PC-3 (cell line): ENCODE measurements at regions not wholly inside any gene's neighbourhood (a gene's known extent, or its start where the extent isn't known, plus 50 kb on each side); places are given as distances from the start of the nearest gene placed in this dataset.
A peak's percentile ranks its signal among the peaks of the same experiment; 100 is the strongest.

ENCODE experiments used
- ATAC-seq: fragments of 200-7000 bp; cut with Tn5 transposase; 2 replicates; pipeline ENCODE4 v1.9.1; 2020; ENCODE audit warnings: mild to moderate bottlenecking, moderate library complexity
- BruUV-seq: library from RNA; stranded (reverse); fragments of 400-500 nt; replicated peaks from 2 replicates; lab custom pipeline; 2021; lab: Mats Ljungman, UMichigan
- CTCF ChIA-PET: fragments of 300-600 bp; sonication (Branson Sonifier 250); formaldehyde crosslinking; loops from one replicate; lab custom pipeline; 2022; ENCODE audit warnings: antibody characterized with exemption; lab: Charles Lee
- POLR2A ChIA-PET: fragments of 300-600 bp; sonication (Branson Sonifier 250); formaldehyde crosslinking; loops from one replicate; lab custom pipeline; 2022; ENCODE audit warnings: antibody characterized with exemption; ENCODE audit not compliant: unreplicated experiment; lab: Charles Lee
- DNase-seq: peaks from one replicate; pipeline ENCODE4 v3.0.0-alpha.2; 2015
- H2AFZ ChIP-seq: fragments of 300-600 bp; sonication (generic); 2 replicates; pipeline ENCODE4 v1.6.0; 2016; ENCODE audit warnings: antibody characterized with exemption, low read length
- H3F3A ChIP-seq: fragments of 300-600 bp; sonication (generic); one replicate; pipeline ENCODE4 v1.6.0; 2017; ENCODE audit warnings: antibody characterized with exemption, low read length, control low read depth, mild to moderate bottlenecking; ENCODE audit not compliant: unreplicated experiment
- H3K27ac ChIP-seq: fragments of 300-600 bp; sonication (generic); 2 replicates; pipeline ENCODE4 v1.5.1; 2016; ENCODE audit warnings: mild to moderate bottlenecking, low read length
- H3K27me3 ChIP-seq: fragments of 300-600 bp; sonication (generic); 2 replicates; pipeline ENCODE4 v1.6.1; 2016; ENCODE audit warnings: low read length, mixed read lengths
- H3K36me3 ChIP-seq: fragments of 300-600 bp; sonication (generic); 2 replicates; pipeline ENCODE4 v1.6.1; 2016; ENCODE audit warnings: low read depth, mixed run types, low read length, mixed read lengths
- H3K4me1 ChIP-seq: fragments of 300-600 bp; sonication (generic); 2 replicates; pipeline ENCODE4 v1.5.1; 2016; ENCODE audit warnings: low read length; ENCODE audit not compliant: insufficient read depth
- H3K4me2 ChIP-seq: fragments of 300-600 bp; sonication (generic); 2 replicates; pipeline ENCODE4 v1.6.0; 2016; ENCODE audit warnings: low read length
- H3K4me3 ChIP-seq: fragments of 300-600 bp; sonication (generic); 2 replicates; pipeline ENCODE4 v1.5.1; 2016; ENCODE audit warnings: mild to moderate bottlenecking, low read length, mixed read lengths
- H3K79me2 ChIP-seq: fragments of 300-600 bp; sonication (generic); 2 replicates; pipeline ENCODE4 v1.6.1; 2017; ENCODE audit warnings: low read length, mixed read lengths
- H3K9ac ChIP-seq: fragments of 300-600 bp; sonication (generic); 2 replicates; pipeline ENCODE4 v1.6.0; 2016; ENCODE audit warnings: mild to moderate bottlenecking, low read length
- H3K9me2 ChIP-seq: fragments of 300-600 bp; sonication (generic); replicated peaks from 2 replicates; pipeline ENCODE4 v1.6.1; 2016; ENCODE audit warnings: mixed run types, low read length, mixed read lengths
- H3K9me3 ChIP-seq: fragments of 300-600 bp; sonication (generic); 2 replicates; pipeline ENCODE4 v1.6.1; 2016; ENCODE audit warnings: low read length, mixed read lengths
- H4K20me1 ChIP-seq: fragments of 300-600 bp; sonication (generic); 2 replicates; pipeline ENCODE4 v1.6.1; 2016; ENCODE audit warnings: low read length, mixed read lengths
- EZH2 ChIP-seq: fragments of 300-600 bp; sonication (generic); IDR thresholded peaks from one replicate; pipeline ENCODE4 v1.6.1; 2017; ENCODE audit warnings: antibody characterized with exemption, mild to moderate bottlenecking, low read length; ENCODE audit not compliant: unreplicated experiment
- EZH2phosphoT487 ChIP-seq: fragments of 300-600 bp; sonication (generic); IDR thresholded peaks from 2 replicates; pipeline ENCODE4 v1.6.1; 2018; ENCODE audit warnings: mild to moderate bottlenecking, antibody characterized with exemption, low read length, borderline replicate concordance
- intact Hi-C: fragments of 100-400 bp; cut with micrococcal nuclease; formaldehyde crosslinking; loops from 2 replicates; pipeline ENCODE4 v1.9.0; 2023
- TF ChIP-seq, protein P1 (sequence below): fragments of 300-600 bp; sonication (generic); conservative IDR thresholded peaks from 2 replicates; pipeline ENCODE4 v1.5.1; 2017; ENCODE audit warnings: antibody characterized with exemption, low read depth, mild to moderate bottlenecking, low read length

- no peaks in the 10 kb centered on the region for H3F3A ChIP-seq
- no peak for DNase-seq
- H3K9ac ChIP-seq: no peak overlapping the region
- no peaks in the 10 kb centered on the region for H4K20me1 ChIP-seq
- H3K4me3 ChIP-seq: no peak overlapping the region
- no peaks in the 10 kb centered on the region for H3K27me3 ChIP-seq
- no peaks in the 10 kb centered on the region for H3K36me3 ChIP-seq
- H3K4me2 ChIP-seq: no peak overlapping the region
- H3K9me2 ChIP-seq: no peaks in the 10 kb centered on the region
- H3K4me1 ChIP-seq: peaks cover 2% of the 10 kb centered on the region
- intact Hi-C loops: no loop called here
- no peak overlapping the region for H2AFZ ChIP-seq
- ChIA-PET POLR2A (no interaction called here), CTCF (no interaction called here)
- no peaks in the 10 kb centered on the region for H3K79me2 ChIP-seq
- TF ChIP-seq, protein P1, sequence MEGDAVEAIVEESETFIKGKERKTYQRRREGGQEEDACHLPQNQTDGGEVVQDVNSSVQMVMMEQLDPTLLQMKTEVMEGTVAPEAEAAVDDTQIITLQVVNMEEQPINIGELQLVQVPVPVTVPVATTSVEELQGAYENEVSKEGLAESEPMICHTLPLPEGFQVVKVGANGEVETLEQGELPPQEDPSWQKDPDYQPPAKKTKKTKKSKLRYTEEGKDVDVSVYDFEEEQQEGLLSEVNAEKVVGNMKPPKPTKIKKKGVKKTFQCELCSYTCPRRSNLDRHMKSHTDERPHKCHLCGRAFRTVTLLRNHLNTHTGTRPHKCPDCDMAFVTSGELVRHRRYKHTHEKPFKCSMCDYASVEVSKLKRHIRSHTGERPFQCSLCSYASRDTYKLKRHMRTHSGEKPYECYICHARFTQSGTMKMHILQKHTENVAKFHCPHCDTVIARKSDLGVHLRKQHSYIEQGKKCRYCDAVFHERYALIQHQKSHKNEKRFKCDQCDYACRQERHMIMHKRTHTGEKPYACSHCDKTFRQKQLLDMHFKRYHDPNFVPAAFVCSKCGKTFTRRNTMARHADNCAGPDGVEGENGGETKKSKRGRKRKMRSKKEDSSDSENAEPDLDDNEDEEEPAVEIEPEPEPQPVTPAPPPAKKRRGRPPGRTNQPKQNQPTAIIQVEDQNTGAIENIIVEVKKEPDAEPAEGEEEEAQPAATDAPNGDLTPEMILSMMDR: no peak
- TF ChIP-seq EZH2 (no peak), EZH2phosphoT487 (no peak)
- BruUV-seq: no TSS peak
- no peak for ATAC-seq
- H3K9me3 ChIP-seq: no peaks in the 10 kb centered on the region
- no peak overlapping the region for H3K27ac ChIP-seq
These were observed 148.0 kb upstream of the HTR2A start for GRCh38 chr13:47044842-47045241.

DNA sequence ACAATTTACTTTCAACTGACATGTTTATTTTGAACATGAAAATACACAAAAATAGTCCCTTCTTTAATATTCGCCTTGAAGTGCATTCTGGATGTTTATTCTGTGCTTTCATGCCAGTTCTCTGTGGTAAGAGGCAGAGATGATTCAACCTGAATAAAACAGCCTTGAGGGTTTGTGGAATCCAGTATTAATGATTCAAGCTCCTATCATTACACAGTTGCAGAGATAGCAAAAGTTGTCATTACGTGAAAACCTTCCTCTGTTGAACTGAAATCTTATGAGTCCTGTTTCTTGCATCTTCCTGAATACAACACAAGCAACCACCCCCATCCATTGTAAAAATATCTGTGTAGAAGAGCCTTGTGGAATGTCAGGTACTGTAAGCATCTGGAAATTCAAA lies 142.3 kb upstream of the HTR2A start:
- BruUV-seq: no TSS peak
- no peak overlapping the region for H3K4me3 ChIP-seq
- H3K4me2 ChIP-seq: peak overlapping the region; percentile 43
- POLR2A ChIA-PET: no interaction called here
- CTCF ChIA-PET: no interaction called here
- no peaks in the 10 kb centered on the region for H3F3A ChIP-seq
- TF ChIP-seq, protein P1: no peak
- TF ChIP-seq EZH2phosphoT487 (no peak), EZH2 (no peak)
- no peaks in the 10 kb centered on the region for H3K36me3 ChIP-seq
- intact Hi-C loops: loop anchor here (10.0 kb wide), 2 partner anchors 126 to 246 kb away; no protein-coding TSS in a partner anchor
- DNase-seq (peak; percentile 81), ATAC-seq (peak; percentile 100)
- no peaks in the 10 kb centered on the region for H3K9me2 ChIP-seq
- no peak overlapping the region for H2AFZ ChIP-seq
- no peaks in the 10 kb centered on the region for H3K27me3 ChIP-seq
- no peaks in the 10 kb centered on the region for H3K9me3 ChIP-seq
- H3K27ac ChIP-seq: peak overlapping the region; percentile 53
- H3K4me1 ChIP-seq: peaks cover 23% of the 10 kb centered on the region
- no peaks in the 10 kb centered on the region for H3K79me2 ChIP-seq
- H3K9ac ChIP-seq: no peak overlapping the region
- no peaks in the 10 kb centered on the region for H4K20me1 ChIP-seq

DNA sequence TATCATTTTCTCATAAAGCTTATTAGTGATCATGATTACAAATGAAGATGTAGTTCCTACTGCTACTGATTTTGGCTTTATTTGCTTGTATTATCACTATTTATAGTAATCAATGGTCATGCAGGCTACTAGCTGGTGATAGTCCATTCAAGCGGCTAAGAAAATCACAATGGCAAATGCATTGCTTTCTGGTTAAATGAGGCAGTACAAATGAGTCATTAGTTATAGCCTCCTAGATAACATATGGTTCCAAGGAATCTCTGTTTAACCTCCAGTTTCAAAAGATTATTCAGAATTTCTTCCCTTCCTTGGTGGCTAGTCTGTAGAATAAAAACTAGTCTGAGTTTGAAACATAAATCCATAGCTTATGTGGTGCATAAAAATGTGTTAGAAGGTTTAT lies 141.3 kb upstream of the HTR2A start:
- Histone ChIP-seq H3K9me3 (no peaks in the 10 kb centered on the region), H3K79me2 (no peaks in the 10 kb centered on the region), H3K27ac (0 out of 2 replicates have a peak overlapping the region, but pooled peaks have one; percentile 7), H4K20me1 (no peaks in the 10 kb centered on the region), H3K36me3 (no peaks in the 10 kb centered on the region), H3K4me1 (peaks cover 29% of the 10 kb centered on the region), H3K9ac (no peak overlapping the region), H3K27me3 (no peaks in the 10 kb centered on the region), H3F3A (no peaks in the 10 kb centered on the region), H3K4me3 (no peak overlapping the region), H2AFZ (no peak overlapping the region), H3K4me2 (0 out of 2 replicates have a peak overlapping the region, but pooled peaks have one; percentile 31), H3K9me2 (no peaks in the 10 kb centered on the region)
- TF ChIP-seq EZH2: no peak
- no peak for TF ChIP-seq EZH2phosphoT487
- TF ChIP-seq, protein P1: no peak
- no TSS peak for BruUV-seq
- ATAC-seq: no peak
- CTCF ChIA-PET: no interaction called here
- POLR2A ChIA-PET: no interaction called here
- intact Hi-C loops: loop anchor here (10.0 kb wide), 2 partner anchors 127 to 247 kb away; no protein-coding TSS in a partner anchor
- no peak for DNase-seq
